ENCODE measurements at regions not wholly inside any gene's neighbourhood (a gene's known extent, or its start where the extent isn't known, plus 50 kb on each side); places are given as distances from the start of the nearest gene placed in this dataset.

GRCh38 chr10:83577421-83577820 is 561.9 kb upstream of the GHITM start:
- TF ChIP-seq POLR2A (IDR thresholded peaks at IDR 0.05) = no peak
- no peak for TF ChIP-seq CTCF (IDR thresholded peaks at IDR 0.05)

Data from thyroid gland (tissue), 4 donors.